ENCODE measurements at regions not wholly inside any gene's neighbourhood (a gene's known extent, or its start where the extent isn't known, plus 50 kb on each side); places are given as distances from the start of the nearest gene placed in this dataset.
A peak's percentile ranks its signal among the peaks of the same experiment; 100 is the strongest.

DNA sequence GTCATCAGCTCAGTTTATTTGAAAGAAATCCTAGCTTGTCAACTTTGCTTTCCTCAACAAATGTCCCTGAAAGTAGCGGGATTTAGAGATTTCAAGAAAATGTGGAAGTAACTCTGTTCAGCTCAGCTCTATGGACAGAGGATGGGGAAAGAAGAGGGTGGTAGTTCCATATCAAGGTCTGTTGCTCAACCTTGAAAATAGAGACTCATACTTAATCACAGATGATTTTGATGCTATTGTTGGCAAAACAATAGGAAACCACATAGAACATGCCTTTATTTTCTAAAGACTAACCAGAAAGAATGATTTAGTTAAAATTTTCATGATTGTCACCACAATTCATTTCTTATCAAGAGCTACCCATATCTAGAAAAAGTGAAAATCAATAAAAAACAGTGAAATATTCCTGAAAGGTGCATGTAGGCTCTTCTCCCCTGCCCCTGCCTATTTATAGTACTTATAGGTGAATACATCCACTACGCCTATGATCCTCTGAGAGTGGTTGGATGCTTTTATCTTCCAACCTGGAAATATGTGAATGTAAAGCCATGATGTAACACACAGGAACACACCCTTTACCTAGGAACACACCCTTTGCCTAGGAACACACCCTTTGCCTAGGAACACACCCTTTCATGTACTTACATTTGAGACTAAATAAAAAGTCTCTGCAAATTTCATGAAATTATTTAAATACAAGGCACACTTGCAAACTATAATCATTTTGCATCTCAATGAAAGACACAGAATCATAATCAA, 65.8 kb downstream of the ETAA1 start:
- DNase-seq (ENCODE audit: low read depth), result no peak

DNA sequence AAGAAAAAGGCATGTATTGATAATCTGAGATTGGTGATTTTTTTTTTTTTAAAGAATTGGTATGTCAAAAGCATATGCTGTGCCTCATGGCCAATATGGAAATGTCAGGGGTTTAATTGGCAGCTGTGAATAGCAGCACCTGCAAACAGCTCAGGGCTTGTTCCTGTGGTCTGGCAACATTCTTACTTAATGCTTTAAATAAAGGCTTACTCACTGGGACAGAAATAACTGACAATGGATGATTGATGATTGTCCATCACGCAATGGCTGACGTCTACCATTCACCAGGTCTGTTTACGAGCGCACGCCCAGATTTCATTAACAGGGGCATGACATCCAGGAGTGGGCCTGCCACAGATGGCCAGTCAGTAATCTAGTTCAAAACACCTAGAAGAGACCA, 66.7 kb downstream of the ETAA1 start:
- DNase-seq (ENCODE audit: low read depth), result no peak

DNA sequence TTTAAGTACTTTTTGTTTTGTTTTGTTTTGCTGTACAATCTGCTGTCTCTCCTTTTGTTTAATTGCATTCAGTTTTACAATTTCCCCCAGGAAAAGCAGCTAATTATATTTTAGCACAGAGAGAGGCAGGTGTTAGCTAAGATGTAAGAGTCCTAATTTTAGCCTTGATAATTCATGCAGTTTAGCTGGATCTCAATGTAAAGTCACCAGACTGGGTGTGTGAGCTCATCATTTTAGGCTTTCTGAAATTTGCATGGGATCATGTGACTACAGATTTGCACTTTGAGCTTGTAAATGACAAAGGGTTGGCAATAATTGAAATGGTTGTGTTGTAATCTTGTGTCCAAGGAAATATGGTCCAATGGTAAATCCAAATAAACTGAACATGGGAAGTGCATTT, 68.5 kb downstream of the ETAA1 start:
- DNase-seq (ENCODE audit: low read depth), result no peak

DNA sequence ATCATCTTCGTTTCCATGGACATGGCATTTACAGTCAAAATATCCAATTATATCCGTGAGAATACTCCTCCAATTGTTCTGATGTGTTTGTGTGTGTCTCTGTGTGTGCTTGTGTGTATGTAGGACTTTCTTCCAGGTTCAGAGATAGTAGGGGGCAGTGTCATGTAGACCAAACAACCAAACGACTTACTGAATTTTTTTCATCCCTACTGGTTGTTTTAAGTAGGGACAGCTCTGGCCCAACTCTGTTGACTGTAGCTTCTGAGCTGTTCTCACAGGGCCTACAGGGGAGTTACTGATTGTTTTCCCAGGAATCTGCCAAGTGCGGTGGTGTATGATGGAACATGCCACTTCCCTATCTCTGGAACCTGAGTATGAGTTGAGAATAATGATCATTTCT, 69.6 kb downstream of the ETAA1 start:
- no peak for DNase-seq (ENCODE audit: low read depth)

DNA sequence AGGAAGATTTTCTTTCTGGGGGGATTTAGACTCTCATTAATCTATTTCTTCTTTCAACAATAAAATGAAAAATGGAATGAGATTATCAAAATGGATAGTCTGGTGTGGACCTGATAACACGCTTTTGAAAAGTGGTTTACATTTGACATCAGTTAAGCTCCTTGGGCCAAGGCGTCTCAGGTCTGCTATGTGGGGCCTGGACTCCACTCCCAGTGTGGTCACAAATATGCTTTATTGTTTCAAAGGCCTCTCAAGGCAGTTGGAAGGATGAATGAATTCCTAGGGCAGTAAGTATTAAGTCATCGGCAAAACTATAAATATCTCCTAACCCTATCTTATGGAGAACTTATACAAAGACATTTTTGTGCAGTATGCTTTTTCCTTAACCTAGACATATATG, 74.5 kb downstream of the ETAA1 start:
- DNase-seq (ENCODE audit: low read depth), result no peak

DNA sequence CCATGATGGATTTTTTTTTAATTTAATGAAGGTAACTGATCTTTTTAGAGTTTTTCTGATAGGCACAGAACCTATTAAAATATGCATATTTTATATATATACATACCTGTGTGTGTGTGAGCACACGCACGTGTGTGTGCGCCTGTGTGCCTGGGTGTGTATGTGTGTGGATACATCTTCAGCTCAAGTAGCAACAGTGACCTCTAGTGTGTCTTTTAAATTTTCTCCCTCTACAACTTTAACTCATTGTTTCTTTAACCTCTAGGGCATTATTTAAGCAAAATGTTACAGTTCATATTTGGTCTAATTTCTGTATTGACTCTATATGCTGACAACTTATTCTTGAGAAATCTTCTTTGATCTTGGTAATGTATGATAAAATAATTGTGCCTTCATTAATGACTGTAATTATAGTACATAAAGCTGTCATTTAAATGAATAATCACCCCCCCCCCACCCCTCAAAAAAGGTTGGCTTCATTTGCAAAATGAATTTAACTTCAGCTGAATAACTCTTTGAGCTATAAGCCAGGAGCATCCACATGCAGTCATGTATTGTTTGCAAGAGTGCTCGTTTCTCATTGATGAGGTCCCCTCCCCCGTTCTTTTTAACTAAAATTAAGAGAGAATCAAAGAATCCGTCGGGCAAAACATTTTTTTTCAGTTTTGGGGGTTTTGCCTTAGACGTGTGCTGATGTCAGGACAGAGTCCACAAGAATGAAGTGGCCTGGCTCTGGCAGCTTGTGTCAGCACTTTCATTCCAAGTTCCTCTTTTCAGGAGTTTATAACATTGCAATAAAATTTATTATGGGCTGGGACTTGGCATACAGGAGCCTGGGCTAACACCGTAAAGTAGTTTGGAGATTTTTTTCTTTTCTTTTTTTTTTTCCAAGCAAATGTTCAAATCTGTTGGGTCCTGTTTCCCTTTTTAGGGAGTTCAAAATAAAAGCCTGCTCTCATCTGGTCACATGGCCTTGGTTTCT, 80.0 kb downstream of the ETAA1 start:
- DNase-seq (ENCODE audit: low read depth), result no peak

DNA sequence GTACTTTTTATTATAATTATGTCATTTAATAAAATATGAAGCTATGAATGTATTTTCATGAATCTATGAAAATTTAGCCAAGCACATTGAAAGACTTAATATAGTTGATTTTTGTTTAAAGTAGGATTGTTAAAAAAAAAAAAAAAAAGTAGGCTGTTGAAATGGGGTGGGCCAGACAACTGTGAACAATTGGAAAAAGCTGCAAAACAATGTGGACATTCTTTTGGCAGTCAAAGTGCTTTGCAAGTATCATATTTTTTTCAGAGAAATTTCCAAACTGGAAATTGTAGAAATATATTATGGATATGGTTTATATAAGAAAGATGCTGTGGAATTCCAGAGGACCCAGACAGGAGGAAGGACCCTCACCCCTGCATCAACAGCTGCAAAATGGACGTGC, 82.1 kb downstream of the ETAA1 start:
- DNase-seq (ENCODE audit: low read depth), result no peak

DNA sequence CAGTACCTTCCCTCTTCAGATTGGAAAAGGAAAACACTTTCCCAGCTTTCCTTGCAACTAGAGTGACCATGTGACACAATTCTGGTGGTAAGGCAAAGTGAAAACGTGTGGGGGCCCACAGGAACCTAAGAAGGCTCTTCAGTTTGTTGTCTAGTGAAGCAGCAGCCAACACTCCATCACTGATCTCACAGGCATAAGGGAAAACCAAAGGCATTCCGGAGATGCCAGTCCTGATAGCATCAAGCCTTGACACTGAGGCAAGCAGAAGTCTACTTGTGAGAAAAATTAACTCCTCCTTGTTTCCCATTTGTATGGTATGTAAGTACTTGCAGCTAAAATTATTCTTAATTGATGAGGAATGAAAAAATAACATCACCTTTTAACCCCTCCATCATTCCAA, 88.3 kb downstream of the ETAA1 start:
- no peak for DNase-seq (ENCODE audit: low read depth)

DNA sequence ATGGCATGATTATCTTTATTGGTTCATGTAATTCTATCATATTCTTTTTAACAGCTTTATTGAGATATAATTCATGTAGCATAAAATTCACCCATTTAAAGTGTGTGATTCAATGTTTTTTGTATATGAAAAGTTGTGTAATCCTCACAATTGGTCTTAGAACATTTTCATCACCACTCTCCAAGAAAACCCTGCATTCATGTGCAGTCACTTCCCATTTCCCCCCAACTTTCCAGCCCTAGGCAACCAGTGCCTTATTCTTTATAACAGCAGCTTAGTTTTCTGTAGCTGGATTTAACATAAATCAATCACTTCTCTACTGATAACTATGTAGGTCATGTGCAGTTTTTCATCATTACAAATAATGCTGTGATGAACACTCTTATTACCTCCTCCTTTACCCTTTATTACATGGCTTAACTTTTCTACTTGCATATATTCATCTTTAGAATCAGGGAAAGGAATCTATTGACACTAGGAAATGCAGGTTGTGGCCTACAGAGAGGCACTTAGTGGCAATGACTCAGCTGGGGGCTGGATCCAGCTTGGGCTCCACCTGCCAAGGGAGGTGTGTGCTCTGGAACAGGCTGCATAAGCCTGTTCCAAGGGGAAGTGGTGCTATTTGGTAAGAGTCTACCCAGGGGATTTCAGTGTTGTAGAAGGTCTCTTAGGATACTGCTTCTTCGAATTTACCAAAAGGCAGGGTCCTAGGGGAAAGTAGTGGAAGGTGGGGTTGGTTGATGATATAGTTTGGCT, 89.1 kb downstream of the ETAA1 start:
- no peak for DNase-seq (ENCODE audit: low read depth)

DNA sequence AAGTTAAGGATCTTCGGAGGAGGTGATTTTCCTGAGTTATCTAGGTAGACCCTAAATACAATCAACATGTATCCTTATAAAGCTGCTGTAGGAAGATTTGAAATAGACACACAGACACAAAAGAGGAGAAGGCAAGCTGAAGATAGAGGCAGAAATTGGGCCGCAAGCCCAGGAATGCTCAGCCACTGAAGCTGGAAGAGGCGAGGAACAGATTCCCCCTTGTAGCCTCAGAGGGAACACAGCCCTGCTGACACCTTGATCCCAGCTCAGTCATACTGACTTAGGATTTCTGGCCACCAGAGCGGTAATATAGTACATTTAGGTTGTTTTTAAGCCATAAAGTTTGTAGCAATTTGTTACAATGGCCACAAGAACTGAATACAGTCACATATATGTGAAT, 90.9 kb downstream of the ETAA1 start:
- DNase-seq (ENCODE audit: low read depth), result no peak

DNA sequence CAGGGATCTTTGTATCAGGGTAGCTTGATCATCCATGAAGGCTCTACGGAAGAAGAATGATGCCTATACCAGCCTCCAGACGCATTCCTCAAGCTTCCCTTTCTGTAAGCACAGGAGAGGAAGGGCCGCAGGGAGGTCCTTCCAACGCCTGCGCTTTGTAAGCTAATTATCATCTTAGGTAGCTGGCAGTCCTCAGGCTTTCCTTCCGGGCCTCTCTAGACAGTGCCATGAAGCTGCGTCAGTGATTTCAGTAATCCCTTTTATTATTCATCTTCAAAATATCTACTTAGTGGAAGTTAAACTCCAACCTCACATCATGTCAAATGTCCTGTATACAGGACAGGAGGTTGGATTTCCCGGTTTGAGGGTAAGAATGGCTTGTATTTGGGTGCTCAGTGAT, 92.3 kb downstream of the ETAA1 start:
- DNase-seq (ENCODE audit: low read depth), result no peak

DNA sequence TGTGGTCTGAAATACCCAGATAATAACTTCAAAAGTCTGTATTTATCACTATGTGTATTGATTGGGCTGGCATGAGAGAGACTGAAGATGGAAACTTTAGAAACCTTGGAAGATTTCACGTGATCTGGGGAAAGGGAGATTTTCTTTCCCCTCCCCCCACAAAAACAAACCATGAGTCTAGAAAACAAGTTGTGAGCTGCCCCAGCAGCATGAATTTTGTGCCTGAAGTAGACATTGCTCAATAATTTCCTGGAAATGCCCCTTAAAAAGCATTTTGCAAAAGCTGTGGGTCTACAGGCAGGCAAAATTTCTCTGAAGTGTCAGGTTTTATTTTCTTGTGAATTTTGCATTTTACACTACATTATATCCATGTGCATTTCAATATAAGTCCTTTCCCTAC, 101.8 kb downstream of the ETAA1 start:
- no peak for DNase-seq (ENCODE audit: low read depth)

DNA sequence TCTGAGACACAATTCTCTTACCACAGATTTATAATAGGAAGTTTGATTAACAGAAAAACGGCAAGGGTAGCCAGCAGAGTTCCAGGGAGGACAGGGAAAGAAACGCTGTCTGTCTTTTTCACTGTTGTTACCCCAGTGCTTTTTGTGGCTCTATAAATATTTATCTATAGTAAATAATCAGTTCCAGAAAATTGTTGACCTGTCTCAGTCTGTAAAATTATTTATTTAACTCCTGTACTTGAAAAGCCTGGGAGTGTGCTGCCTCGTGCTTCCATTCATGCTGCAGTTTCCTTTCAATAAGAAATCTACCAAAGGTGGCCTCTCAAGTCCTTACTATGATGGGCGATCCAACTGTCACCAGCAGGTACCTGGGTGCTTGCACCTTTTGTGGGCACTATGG, 102.9 kb downstream of the ETAA1 start:
- no peak for DNase-seq (ENCODE audit: low read depth)

DNA sequence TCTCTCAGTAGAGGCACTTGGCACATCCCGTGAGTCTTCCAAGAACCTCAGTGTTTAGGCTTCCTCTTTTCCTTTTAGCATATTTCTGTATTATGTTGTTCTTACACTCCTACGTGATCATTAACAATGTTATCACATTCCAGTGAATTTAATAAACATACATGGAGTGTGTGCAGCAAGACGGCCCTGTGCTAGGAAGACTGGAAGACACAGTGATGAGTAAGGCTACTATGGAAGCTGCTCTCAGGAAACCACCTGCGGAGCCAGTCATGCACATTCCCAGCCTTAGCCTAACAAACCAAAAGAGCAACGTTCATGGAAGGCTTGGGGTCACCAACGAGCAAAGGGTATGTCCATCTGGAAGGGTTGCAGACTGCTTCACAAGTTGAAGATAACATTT, 103.4 kb downstream of the ETAA1 start:
- no peak for DNase-seq (ENCODE audit: low read depth)

DNA sequence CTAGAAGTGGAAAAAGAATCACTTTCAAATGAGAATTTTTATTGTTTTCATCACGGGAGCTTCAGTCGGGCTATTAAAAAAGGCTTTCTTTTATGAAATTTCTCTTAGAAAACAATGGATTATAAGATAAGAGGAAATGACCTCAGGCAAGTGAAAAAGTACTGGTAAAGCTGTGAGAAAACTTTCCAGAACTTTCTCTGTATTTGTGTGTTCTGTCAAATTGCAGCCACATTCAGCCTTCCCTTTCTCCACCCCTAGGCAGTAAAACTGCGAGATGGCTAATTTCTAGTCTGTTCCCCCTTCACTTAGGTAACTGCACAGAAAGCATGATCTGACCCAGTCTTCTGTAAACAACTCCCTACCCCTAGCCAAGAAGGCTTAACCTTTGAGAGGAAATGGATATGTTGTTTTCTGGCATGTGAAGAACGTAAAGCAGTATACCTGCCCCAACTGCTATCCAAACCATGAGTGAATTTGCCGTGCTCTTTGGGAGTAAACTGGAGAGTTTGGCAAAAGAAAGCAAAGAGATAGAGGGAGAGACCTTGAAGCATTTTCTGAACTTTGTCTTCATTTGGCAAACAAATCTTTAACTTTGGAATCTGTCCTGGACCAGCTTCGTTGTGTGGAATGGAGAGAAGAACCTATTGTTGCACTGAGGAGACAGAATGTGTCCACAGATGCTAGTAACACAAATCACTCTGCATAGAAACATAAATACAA, 105.4 kb downstream of the ETAA1 start:
- DNase-seq (ENCODE audit: low read depth), result no peak

DNA sequence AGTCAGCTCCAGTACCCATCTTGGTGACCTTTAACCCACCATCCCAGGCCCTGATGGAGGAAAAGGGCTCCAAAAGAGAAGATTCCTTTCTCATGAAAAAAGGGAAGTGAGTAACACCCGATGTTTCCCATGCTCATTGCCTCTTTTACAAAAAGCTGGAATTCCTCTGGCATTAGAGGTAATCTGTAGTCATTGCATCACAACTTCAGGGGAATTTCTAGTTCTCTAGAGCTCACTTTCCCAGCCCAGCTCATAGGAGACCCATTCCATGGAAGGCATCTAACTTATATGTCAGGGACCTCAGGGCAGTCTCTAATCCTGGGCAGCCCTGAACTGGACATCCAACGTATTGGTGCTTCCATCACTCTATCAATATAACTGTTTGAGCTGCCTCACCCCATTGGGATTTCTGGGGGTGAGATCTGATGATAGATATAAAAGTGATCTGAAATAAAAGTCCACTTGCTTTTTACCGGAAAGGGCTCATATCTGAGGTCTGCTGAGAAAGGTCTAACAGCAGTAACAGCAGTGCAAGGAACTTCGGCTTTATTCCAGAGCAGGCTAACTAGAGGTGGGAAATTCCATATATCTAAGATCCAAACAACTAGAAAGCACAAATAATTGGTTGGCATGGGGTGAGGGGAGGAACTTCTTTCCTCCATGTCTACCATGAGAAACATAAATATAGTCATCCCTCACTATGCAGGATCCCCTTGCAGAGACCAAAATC, 106.1 kb downstream of the ETAA1 start:
- DNase-seq (ENCODE audit: low read depth), result peak; percentile 35

DNA sequence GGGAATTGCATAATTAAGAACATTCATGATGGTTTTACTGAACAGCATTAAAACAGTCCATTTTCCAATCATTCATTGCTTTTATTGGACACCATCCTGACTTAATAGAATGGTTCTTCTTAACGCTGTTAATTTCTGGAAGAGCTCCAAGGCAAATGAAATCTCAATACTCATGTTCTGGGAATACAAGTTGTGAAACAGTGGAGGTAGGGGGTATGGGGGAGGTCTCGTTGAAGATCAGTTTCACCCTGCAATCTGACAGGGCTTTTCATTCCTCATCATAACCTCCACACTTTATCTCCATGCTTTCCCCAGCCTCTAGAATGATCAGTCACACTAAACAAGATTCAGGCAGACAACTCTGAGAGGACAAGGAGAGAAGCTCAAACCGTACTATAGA, 113.6 kb downstream of the ETAA1 start:
- DNase-seq (ENCODE audit: low read depth), result no peak

DNA sequence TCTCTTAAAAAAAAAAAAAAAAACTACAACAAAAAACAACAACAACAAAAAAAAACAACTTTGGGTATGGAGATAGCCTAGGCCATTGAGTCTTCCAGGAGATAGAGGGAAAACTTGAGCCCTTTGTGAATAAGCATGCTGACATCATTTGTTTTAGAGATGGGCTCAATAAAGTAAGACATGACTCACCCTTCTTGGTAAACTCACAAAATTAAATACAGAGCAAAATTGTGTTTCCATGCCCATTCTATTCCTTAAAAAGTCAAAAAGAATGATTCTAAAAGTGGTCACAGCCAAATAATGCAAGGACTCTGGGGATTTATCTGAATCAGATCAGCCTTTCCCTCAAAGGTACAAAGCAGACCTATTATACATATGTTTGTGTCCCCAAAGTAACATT, 117.4 kb downstream of the ETAA1 start:
- DNase-seq (ENCODE audit: low read depth), result no peak

DNA sequence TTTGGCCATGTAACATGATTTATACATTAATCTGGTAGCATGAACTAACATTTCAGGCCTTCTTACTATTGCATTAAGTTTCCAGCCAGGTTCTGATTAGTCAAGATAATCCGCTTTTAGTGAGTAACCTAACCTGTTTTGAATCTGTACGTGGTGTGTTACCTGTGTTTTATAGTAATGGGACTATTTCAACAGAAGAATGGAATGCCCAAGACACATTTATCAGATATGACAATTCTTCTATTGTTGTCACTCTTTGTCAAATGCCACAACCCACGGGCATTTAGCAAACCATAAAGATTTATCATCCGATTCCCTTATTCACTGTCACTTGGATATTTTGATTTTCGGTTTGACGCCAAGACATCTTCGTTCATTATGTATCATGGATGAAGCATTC, 117.9 kb downstream of the ETAA1 start:
- DNase-seq (ENCODE audit: low read depth), result no peak

DNA sequence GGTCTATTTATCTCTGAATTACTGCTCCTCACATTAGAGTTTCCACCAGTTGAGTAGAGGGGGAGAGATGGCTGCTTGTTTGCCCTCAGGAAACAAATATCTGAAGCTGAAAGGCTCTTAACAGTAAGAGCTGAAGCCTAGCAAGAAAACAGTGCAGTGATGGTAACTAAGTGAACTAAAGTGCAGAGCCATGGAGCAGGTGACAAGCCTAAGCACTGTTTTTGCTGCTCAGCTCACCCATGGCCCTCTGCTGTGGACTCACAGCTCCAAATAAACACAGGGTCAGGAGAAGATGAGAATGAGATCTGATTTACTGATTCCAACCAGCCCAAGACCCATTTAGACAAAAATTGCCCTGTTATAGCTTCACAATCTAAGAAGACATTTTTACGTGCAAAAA, 118.4 kb downstream of the ETAA1 start:
- no peak for DNase-seq (ENCODE audit: low read depth)

DNA sequence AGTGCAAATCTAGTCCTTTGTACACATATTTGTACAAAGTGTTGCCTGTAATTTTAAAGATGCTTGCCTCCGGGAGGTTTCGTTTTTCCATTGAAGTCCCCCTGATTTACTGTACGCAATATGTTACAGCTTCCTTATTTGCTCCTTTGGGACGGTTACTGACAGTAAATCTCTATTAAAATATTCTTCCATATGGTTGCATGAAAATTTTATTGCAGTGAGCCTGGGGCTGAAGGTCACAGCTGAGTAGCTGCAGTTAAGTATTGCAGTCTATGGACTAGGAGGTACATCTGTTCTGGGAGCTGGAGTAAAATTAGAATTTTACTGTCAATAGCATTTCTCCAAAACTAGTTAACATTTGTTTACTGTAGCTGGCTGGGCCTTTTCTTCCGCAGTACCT, 119.2 kb downstream of the ETAA1 start:
- no peak for DNase-seq (ENCODE audit: low read depth)
